Fibroblast of mammary gland (primary cell): ENCODE measurements at regions not wholly inside any gene's neighbourhood (a gene's known extent, or its start where the extent isn't known, plus 50 kb on each side); places are given as distances from the start of the nearest gene placed in this dataset.

Source experiments
- DNase-seq: peaks from one replicate; pipeline ENCODE4 v3.0.0-alpha.2; 2010; ENCODE audit warnings: low read depth
- H3K4me3 ChIP-seq: 2 replicates; pipeline ENCODE4 v1.5.1; 2011; ENCODE audit warnings: low read depth, mild to moderate bottlenecking, low read length, moderate library complexity; ENCODE audit not compliant: control insufficient read depth
- TF ChIP-seq, protein P1 (sequence below): conservative IDR thresholded peaks from 2 replicates; pipeline ENCODE4 v1.5.1; 2011; ENCODE audit warnings: low read depth, low read length, inconsistent platforms; ENCODE audit not compliant: control insufficient read depth, insufficient read depth

DNA sequence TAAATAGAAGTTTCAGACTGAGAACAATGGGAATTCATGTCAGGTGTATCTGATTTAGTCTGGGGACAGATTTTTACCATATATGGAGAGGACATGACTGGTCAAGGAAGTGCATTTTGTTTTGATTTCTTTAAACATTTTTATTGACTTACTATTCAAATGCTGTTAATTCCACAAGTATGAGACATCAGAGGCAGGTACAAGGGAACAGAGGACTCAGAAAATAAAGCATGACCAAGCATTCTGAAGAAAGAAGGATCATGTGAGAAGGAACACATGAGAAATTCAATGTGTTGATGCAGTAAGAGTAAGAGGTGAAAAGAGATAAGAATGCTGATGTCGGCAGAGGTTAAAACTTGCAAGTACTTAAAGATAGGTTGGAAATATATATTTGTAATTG lies 1452.6 kb downstream of the PCDH7 start:
- H3K4me3 ChIP-seq, result no peak overlapping the region
- peak; percentile 2 for DNase-seq

DNA sequence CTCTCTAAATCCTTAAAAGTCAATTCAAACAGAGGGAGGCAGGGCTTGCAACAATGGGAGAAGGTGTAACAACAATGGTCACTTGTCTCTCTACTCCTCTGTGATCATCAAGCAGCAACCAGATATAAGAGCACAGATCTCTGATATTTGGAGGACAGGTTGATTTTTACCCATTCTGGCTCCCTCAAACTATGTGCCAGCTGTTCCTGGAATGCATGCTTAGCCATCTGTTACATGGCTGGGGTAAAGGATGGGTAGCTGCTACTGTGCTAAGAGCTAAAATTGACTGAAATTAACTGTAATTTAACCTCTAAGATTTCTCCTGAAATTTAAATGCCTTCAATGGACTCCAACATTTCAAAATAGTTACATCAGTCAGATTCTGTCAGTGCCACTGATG lies 1459.9 kb downstream of the PCDH7 start:
- H3K4me3 ChIP-seq, result no peak overlapping the region
- DNase-seq, result no peak
- TF ChIP-seq, protein P1, sequence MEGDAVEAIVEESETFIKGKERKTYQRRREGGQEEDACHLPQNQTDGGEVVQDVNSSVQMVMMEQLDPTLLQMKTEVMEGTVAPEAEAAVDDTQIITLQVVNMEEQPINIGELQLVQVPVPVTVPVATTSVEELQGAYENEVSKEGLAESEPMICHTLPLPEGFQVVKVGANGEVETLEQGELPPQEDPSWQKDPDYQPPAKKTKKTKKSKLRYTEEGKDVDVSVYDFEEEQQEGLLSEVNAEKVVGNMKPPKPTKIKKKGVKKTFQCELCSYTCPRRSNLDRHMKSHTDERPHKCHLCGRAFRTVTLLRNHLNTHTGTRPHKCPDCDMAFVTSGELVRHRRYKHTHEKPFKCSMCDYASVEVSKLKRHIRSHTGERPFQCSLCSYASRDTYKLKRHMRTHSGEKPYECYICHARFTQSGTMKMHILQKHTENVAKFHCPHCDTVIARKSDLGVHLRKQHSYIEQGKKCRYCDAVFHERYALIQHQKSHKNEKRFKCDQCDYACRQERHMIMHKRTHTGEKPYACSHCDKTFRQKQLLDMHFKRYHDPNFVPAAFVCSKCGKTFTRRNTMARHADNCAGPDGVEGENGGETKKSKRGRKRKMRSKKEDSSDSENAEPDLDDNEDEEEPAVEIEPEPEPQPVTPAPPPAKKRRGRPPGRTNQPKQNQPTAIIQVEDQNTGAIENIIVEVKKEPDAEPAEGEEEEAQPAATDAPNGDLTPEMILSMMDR, result no peak

More for the DNA sequence above, 1452.6 kb downstream of the PCDH7 start:
- TF ChIP-seq, protein P1, result no peak

GRCh38 chr4:32184186-32184585 lies 1464.0 kb downstream of the PCDH7 start:
- TF ChIP-seq, protein P1, result no peak
- no peak for DNase-seq
- no peak overlapping the region for H3K4me3 ChIP-seq

GRCh38 chr4:32189130-32189529 lies 1469.0 kb downstream of the PCDH7 start:
- DNase-seq, result no peak
- TF ChIP-seq, protein P1, result no peak
- H3K4me3 ChIP-seq, result no peak overlapping the region

DNA sequence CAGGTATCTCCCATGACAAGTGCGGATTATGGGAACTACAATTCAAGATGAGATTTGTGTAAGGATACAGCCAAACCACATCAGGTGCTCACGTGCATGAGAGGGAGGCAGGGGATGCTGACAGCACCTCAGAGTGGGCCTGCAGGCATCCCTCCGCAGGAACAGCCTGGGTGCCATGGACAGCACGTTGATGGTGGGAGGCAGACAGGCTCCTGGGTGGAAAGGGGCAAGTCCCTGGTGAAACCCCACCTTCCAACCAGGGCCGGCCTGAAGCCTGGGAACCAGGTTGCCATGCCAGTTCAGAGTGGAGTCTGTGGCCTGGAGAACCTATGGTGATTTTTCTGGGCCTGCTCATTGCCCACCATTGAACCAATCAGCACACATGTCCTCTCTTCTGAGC lies 1469.6 kb downstream of the PCDH7 start:
- TF ChIP-seq, protein P1, result no peak
- no peak overlapping the region for H3K4me3 ChIP-seq
- no peak for DNase-seq

GRCh38 chr4:32191961-32192360 lies 1471.8 kb downstream of the PCDH7 start:
- no peak overlapping the region for H3K4me3 ChIP-seq
- DNase-seq, result no peak
- TF ChIP-seq, protein P1, result no peak

GRCh38 chr4:32192363-32192762 lies 1472.2 kb downstream of the PCDH7 start:
- no peak overlapping the region for H3K4me3 ChIP-seq
- no peak for DNase-seq
- TF ChIP-seq, protein P1, result no peak
